IMR-90 (cell line): ENCODE measurements at regions not wholly inside any gene's neighbourhood (a gene's known extent, or its start where the extent isn't known, plus 50 kb on each side); places are given as distances from the start of the nearest gene placed in this dataset.

Source experiments
- CEBPB ChIP-seq: IDR thresholded peaks from 2 replicates; pipeline ENCODE4 v1.6.1; 2012; ENCODE audit warnings: low read depth, low read length, improper control_type of control experiment
- MAFK ChIP-seq: IDR thresholded peaks from 2 replicates; pipeline ENCODE4 v1.6.1; 2012; ENCODE audit warnings: low read depth, low read length, improper control_type of control experiment
- MXI1 ChIP-seq: IDR thresholded peaks from 2 replicates; pipeline ENCODE4 v1.6.1; 2012; ENCODE audit warnings: low read depth, mild to moderate bottlenecking, low read length, moderate library complexity, borderline replicate concordance
- NFE2L2 ChIP-seq: fragments of 150-350 bp; IDR thresholded peaks from 2 replicates; pipeline ENCODE4 v1.6.1; 2016; ENCODE audit warnings: low read depth, mild to moderate bottlenecking, low read length
- POLR2A ChIP-seq: IDR thresholded peaks from 2 replicates; pipeline ENCODE4 v1.6.1; 2012; ENCODE audit warnings: mild to moderate bottlenecking, low read depth, low read length
- RAD21 ChIP-seq: IDR thresholded peaks from 2 replicates; pipeline ENCODE4 v1.6.1; 2012; ENCODE audit warnings: low read length, improper control_type of control experiment
- RFX5 ChIP-seq: IDR thresholded peaks from 2 replicates; pipeline ENCODE4 v1.8.0; 2012; ENCODE audit warnings: low read depth, mild to moderate bottlenecking, low read length, moderate library complexity
- SMC3 ChIP-seq: fragments of 150-350 bp; IDR thresholded peaks from 2 replicates; pipeline ENCODE4 v1.6.1; 2016; ENCODE audit warnings: low read depth, mild to moderate bottlenecking, antibody characterized with exemption, low read length, moderate library complexity
- TF ChIP-seq, protein P1 (sequence below): conservative IDR thresholded peaks from 2 replicates; pipeline ENCODE4 v1.5.1; 2012; ENCODE audit warnings: mild to moderate bottlenecking, low read depth, low read length, improper control_type of control experiment
- TF ChIP-seq, protein P2 (sequence below): fragments of 150-350 bp; IDR thresholded peaks from 2 replicates; pipeline ENCODE4 v1.6.1; 2017; ENCODE audit warnings: mild to moderate bottlenecking, antibody characterized with exemption, low read length, low read depth

DNA sequence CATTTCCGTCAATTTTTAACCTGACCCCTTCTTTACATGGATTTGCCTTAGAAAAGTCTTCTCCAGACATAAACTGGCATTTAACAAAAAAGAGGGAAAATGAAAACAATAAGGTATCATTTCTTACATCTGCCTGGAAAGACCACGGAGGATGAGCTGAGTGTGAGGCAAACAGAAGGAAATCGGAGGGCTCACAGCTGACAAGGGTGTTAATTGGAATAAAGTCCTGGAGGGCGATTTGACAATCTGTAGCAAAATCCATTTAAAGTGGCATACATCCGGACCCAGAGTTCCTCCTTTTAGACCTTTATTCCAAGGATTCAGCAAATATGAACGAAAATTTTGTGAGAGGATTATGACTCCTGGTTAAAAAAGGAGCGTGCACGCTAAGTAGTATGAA is 179.7 kb upstream of the COPS8 start:
- TF ChIP-seq, protein P1, sequence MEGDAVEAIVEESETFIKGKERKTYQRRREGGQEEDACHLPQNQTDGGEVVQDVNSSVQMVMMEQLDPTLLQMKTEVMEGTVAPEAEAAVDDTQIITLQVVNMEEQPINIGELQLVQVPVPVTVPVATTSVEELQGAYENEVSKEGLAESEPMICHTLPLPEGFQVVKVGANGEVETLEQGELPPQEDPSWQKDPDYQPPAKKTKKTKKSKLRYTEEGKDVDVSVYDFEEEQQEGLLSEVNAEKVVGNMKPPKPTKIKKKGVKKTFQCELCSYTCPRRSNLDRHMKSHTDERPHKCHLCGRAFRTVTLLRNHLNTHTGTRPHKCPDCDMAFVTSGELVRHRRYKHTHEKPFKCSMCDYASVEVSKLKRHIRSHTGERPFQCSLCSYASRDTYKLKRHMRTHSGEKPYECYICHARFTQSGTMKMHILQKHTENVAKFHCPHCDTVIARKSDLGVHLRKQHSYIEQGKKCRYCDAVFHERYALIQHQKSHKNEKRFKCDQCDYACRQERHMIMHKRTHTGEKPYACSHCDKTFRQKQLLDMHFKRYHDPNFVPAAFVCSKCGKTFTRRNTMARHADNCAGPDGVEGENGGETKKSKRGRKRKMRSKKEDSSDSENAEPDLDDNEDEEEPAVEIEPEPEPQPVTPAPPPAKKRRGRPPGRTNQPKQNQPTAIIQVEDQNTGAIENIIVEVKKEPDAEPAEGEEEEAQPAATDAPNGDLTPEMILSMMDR = no peak
- TF ChIP-seq MXI1 = no peak
- TF ChIP-seq MAFK = no peak
- no peak for TF ChIP-seq SMC3
- TF ChIP-seq, protein P2, sequence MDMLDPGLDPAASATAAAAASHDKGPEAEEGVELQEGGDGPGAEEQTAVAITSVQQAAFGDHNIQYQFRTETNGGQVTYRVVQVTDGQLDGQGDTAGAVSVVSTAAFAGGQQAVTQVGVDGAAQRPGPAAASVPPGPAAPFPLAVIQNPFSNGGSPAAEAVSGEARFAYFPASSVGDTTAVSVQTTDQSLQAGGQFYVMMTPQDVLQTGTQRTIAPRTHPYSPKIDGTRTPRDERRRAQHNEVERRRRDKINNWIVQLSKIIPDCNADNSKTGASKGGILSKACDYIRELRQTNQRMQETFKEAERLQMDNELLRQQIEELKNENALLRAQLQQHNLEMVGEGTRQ = no peak
- no peak for TF ChIP-seq NFE2L2
- TF ChIP-seq POLR2A = no peak
- no peak for TF ChIP-seq CEBPB
- no peak for TF ChIP-seq RAD21
- TF ChIP-seq RFX5 = no peak
